SK-N-SH (cell line): ENCODE measurements at regions not wholly inside any gene's neighbourhood (a gene's known extent, or its start where the extent isn't known, plus 50 kb on each side); places are given as distances from the start of the nearest gene placed in this dataset.

ENCODE experiments used
- CTCF ChIP-seq: fragments of 200-600 bp; sonication (generic); IDR thresholded peaks from 2 replicates; pipeline ENCODE4 v1.6.1; 2017; ENCODE audit warnings: antibody characterized with exemption, mild to moderate bottlenecking, moderate library complexity
- FOXJ3 ChIP-seq: sonication (generic); formaldehyde crosslinking; IDR thresholded peaks from 2 replicates; pipeline ENCODE4 v1.5.1; 2020; ENCODE audit warnings: mild to moderate bottlenecking, missing genetic modification reagents
- GABPA ChIP-seq: IDR thresholded peaks from 2 replicates; pipeline ENCODE4 v1.4.0; 2012; ENCODE audit warnings: low read depth, mild to moderate bottlenecking
- JUND ChIP-seq: IDR thresholded peaks from 2 replicates; pipeline ENCODE4 v1.4.0; 2012
- MXI1 ChIP-seq: IDR thresholded peaks from 2 replicates; pipeline ENCODE4 v1.6.1; 2012; ENCODE audit warnings: mild to moderate bottlenecking, low read depth, low read length, improper control_type of control experiment
- NRF1 ChIP-seq: IDR thresholded peaks from 2 replicates; pipeline ENCODE4 v1.6.1; 2012; ENCODE audit warnings: low read depth, mild to moderate bottlenecking, low read length
- POLR2AphosphoS5 ChIP-seq: IDR thresholded peaks from 2 replicates; pipeline ENCODE4 v1.6.1; 2012; ENCODE audit warnings: low read depth, low read length
- TAF1 ChIP-seq: IDR thresholded peaks from 2 replicates; pipeline ENCODE4 v1.6.1; 2012; ENCODE audit warnings: low read depth, mild to moderate bottlenecking, low read length, moderate library complexity, borderline replicate concordance
- YY1 ChIP-seq: IDR thresholded peaks from 2 replicates; pipeline ENCODE4 v1.4.0; 2012; ENCODE audit warnings: low read depth, mild to moderate bottlenecking
- ZBTB33 ChIP-seq: IDR thresholded peaks from 2 replicates; pipeline ENCODE4 v1.4.0; 2012; ENCODE audit warnings: low read depth, borderline replicate concordance

GRCh38 chr14:87080146-87080545 lies 912.8 kb downstream of the GALC start:
- TF ChIP-seq CTCF (no peak), FOXJ3 (CRISPR knock-in tag) (no peak), YY1 (no peak), TAF1 (no peak), JUND (no peak), POLR2AphosphoS5 (no peak), GABPA (no peak), NRF1 (no peak), ZBTB33 (no peak), MXI1 (no peak)
